ENCODE measurements at regions not wholly inside any gene's neighbourhood (a gene's known extent, or its start where the extent isn't known, plus 50 kb on each side); places are given as distances from the start of the nearest gene placed in this dataset.
"Not testable (repeated sequence)": the region's sequence is repeated elsewhere in the genome, so short reads cannot be mapped to it uniquely, and the experiment has no call there.

GRCh38 chr2:105496271-105496670, 97.4 kb upstream of the FHL2 start:
- no peak for DNase-seq (ENCODE audit: low spot score)

- DNase-seq (ENCODE audit: low spot score) = no peak
Observed at GRCh38 chr2:105494683-105495425, 96.0 kb upstream of the FHL2 start.

- DNase-seq (ENCODE audit: low spot score) = no peak
Observed at GRCh38 chr2:105490956-105491355, 92.1 kb upstream of the FHL2 start.

- DNase-seq (ENCODE audit: low spot score) = no peak
Observed at GRCh38 chr2:105490204-105490603, 91.4 kb upstream of the FHL2 start.

GRCh38 chr2:105489168-105489878, 90.5 kb upstream of the FHL2 start:
- DNase-seq (ENCODE audit: low spot score) = no peak

- no peak for DNase-seq (ENCODE audit: low spot score)
Observed at GRCh38 chr2:105488285-105488684, 89.4 kb upstream of the FHL2 start.

GRCh38 chr2:105487142-105488069, 88.6 kb upstream of the FHL2 start:
- peak; percentile 83 for DNase-seq (ENCODE audit: low spot score)

GRCh38 chr2:105486762-105487141, 87.9 kb upstream of the FHL2 start:
- no peak for DNase-seq (ENCODE audit: low spot score)

GRCh38 chr2:105478670-105479069, 79.8 kb upstream of the FHL2 start:
- no peak for DNase-seq (ENCODE audit: low spot score)

GRCh38 chr2:105477050-105477620, 78.3 kb upstream of the FHL2 start:
- DNase-seq (ENCODE audit: low spot score) = not testable (repeated sequence)

GRCh38 chr2:105473011-105473410, 74.2 kb upstream of the FHL2 start:
- DNase-seq (ENCODE audit: low spot score) = no peak

- DNase-seq (ENCODE audit: low spot score) = no peak
Observed at GRCh38 chr2:105470979-105471378, 72.1 kb upstream of the FHL2 start.

GRCh38 chr2:105469781-105470180, 70.9 kb upstream of the FHL2 start:
- no peak for DNase-seq (ENCODE audit: low spot score)

- no peak for DNase-seq (ENCODE audit: low spot score)
Observed at GRCh38 chr2:105468582-105469042, 69.8 kb upstream of the FHL2 start.

GRCh38 chr2:105464325-105464724, 65.5 kb upstream of the FHL2 start:
- no peak for DNase-seq (ENCODE audit: low spot score)

- no peak for DNase-seq (ENCODE audit: low spot score)
Observed at GRCh38 chr2:105460048-105460732, 61.3 kb upstream of the FHL2 start.

- DNase-seq (ENCODE audit: low spot score) = no peak
Observed at GRCh38 chr2:105458076-105458475, 59.2 kb upstream of the FHL2 start.

GRCh38 chr2:105455488-105456003, 56.7 kb upstream of the FHL2 start:
- peak; percentile 93 for DNase-seq (ENCODE audit: low spot score)

GRCh38 chr2:105454801-105455485, 56.1 kb upstream of the FHL2 start:
- DNase-seq (ENCODE audit: low spot score) = peak; percentile 55

- no peak for DNase-seq (ENCODE audit: low spot score)
Observed at GRCh38 chr2:105451571-105452166, 52.8 kb upstream of the FHL2 start.
